HG02610 (cell line): ENCODE measurements at regions not wholly inside any gene's neighbourhood (a gene's known extent, or its start where the extent isn't known, plus 50 kb on each side); places are given as distances from the start of the nearest gene placed in this dataset.
"Not testable (repeated sequence)": the region's sequence is repeated elsewhere in the genome, so short reads cannot be mapped to it uniquely, and the experiment has no call there.

Experiments
- ATAC-seq: cut with Tn5 transposase; IDR thresholded peaks from one replicate; pipeline ENCODE4 v1.9.1; 2021; ENCODE audit warnings: mild to moderate bottlenecking, moderate library complexity; ENCODE audit not compliant: unreplicated experiment

DNA sequence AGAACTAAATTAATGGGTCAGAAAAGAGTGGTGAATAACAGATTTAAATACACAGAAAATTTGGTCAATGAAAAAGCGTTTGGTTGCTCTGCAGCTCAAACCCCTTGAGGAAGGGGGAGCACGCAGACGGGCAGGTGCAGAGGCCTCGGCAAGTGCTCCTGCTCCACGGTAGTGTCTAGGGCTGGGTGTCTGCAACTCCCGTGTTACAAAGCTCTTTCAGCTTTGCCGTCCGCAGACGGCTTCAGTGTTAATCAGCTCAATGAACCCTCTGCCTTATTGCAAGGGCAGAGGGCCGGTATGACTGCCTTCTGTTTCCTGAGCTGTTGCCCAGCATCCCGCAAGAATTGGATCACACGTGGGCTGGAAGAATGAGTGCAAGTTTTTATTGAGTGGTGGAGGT lies 125.7 kb upstream of the TRHDE start:
- no peak for ATAC-seq

DNA sequence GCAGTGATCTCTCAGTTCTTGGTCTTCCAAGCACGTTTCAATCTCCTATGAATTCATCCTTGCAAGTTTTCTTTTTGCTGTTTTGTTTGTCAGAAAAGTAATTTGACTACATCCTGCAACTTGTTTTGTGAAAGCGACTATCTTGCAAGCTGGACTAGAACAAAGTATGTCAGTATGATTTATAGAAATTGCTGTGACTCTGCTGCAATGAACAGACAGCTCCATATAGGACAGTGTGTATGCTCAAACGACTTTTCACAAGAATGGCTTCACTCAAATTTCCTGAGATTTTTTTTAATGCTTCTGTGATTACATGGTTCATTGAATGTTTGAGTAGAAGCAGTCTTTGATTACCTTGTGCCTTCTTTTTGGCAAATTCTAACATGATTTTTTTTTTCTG lies 123.5 kb upstream of the TRHDE start:
- ATAC-seq = no peak

DNA sequence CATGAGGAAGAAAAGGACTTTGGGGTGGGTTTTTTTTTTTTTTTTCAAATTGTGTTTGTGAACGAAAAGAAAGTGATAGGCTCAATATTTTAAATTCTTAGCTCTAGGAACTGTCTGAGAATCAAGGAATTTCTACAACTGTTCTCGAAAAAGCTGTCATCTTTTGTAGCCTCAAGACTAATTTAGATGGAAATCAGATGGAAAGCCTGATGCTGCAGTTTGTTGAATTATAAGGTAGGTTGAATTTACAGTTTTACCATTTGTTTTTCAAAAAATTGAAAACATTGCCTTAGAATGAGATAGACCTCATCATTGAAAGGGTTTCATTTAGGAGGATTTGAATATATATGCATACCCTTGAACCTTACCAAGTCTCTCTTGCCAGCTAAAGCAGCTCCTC lies 109.3 kb upstream of the TRHDE start:
- ATAC-seq = no peak

DNA sequence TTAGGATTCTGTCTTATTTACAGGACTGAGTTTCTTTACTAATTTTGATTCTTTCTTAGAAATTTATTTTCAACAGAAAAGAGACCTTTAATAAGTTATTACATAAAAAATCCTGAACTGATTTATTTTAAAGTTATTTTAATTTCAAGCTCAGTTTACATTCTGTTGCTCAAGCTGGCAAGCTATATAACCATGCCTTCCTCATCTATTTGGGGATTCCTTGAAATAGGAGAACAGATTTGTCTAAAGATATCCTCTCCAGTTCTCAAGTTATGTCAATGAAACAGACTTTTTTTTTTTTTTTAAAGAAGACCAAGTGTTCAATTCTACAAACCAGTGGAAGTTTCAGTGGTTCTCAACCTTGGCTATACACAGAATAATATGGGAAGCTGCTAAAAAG lies 103.3 kb upstream of the TRHDE start:
- no peak for ATAC-seq

DNA sequence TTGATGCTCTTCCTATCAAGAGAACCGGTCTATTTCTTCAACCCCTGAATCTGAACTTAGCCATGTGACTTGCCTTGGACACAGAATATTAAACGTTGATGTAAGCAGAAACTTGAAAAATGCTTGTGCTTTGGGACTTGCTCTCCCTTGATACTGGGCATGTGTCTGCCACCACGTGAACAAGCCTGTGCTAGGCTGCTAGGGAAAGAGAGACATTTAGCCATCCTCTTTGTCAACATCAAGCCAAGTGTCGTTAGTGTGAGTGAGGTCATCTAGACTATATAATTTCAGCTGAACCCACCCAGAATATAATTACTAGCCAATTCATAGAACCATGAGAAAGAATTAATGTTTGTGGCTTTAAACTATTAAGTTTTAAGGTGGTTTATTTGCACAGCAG lies 98.2 kb upstream of the TRHDE start:
- no peak for ATAC-seq

DNA sequence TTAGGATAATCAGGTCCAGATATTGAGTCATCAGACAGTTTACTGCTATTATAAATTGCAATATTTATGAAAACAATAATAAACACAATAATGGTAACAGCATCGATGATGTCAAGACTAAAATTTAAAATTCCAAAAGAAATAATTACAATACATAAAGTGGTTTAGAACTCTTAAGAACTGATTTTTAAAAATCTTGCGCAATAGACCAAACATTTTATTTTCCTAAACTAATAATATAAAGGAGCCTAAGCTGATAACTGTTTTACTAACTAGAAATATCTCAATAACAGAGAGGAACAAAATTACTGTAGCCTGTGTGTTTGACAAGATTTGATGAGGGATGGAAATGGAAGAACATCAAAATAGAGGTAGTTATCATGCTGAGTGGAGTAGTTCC lies 93.9 kb upstream of the TRHDE start:
- ATAC-seq = no peak

DNA sequence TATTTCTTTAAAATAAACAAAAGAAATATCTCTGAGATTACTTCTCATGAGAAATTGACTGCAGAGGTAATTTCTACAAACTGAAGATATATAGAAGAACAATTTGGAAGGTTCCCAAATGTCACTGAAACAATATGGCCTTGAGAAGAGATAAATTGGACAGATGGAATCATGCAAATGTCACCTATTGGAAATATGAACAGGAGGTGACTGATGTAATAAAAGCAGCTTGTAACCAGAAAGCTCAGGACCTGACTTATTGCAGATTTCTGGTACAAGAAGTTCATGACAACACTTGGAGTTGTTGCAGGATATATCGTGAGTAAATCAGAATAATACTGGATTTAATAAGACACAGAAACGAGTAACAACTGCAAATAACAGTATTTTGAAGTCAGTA lies 93.3 kb upstream of the TRHDE start:
- no peak for ATAC-seq

DNA sequence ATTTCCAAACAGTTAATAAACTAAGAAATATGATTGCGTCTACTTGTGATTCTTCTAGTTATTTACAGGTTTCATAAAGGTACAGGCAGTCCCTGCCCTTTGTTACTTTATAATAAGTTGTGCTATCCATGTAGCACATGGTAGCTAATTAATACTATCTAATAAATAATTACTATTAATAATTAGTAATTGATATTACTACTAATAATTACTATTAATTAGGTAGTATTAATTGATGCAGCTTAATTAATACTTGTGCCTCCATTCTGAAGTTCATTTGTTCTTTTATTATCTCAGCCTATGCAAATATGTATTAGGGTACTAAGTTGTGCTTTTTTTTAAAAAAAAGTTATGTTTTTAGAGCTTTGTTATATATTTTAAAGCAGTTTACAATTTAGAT lies 92.3 kb upstream of the TRHDE start:
- ATAC-seq = no peak

DNA sequence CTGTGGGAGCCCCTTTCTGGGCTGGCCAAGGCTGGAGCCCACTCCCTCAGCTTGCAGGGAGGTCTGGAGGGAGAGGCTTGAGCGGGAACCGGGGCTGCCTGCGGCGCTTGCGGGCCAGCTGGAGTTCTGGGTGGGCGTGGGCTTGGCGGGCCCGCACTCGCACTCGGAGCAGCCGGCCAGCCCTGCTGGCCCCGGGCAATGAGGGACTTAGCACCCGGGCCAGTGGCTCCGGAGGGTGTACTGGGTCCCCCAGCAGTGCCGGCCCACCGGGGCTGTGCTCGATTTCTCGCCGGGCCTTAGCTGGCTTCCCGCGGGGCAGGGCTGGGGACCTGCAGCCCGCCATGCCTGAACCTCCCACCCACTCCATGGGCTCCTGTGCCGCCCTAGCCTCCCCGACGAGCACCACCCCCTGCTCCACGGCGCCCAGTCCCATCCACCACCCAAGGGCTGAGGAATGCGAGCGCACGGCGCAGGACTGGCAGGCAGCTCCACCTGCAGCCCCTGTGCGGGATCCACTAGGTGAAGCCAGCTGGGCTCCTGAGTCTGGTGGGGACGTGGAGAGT lies 87.1 kb upstream of the TRHDE start:
- not testable (repeated sequence) for ATAC-seq

DNA sequence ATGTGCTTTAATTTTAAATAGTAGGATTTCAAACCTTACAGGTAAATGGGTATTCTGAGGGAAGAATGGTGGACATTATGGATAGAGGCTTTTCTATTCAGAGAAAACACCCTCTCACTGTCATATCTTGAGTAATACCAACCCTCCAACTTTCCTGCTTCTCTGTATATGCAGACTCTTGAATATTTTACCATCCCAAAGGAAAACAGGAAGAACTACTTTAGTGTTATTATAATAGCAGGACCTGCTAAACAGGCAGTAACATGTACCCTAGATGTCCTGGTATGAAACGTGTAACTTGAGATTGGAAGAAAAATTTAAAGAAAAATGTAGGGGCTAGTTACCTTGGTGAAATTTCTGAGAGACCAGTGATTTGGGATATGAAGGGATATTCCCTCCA lies 82.9 kb upstream of the TRHDE start:
- no peak for ATAC-seq

DNA sequence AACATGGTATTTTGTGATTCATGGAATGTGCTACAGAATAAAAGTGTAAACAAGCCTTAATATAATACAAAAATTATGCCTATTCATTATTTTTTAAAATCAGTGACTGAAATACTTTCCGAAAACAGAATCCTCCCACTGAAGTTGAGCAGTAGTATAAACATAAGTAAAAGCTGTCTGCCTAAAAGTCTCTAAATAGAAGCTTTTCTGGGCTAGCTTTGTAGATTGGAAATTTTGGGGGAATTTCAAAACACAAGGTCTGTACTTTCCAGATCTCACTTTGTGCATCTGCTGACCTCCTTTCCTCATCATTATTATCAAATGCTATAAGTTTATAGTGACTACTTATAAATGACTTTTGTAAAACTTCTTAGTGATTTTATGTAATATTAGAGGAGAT lies 80.4 kb upstream of the TRHDE start:
- peak; percentile 80 for ATAC-seq

DNA sequence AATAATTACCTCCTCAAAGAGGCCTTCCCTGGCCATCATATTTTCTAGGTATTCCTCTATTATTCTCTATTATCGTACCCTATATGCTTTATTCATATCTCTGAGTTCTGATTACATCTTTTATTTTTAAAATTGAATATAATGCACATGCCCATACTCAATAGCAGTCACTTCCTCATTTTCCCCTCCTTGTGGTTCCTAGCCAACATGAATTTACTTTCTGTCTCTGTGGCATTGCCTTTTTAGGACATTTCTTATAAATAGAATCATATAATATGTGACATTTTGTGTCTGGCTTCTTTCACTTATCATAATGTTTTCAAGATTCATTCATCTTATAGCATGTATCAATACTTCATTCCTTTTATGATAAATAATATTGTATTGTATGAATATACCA lies 74.4 kb upstream of the TRHDE start:
- no peak for ATAC-seq

DNA sequence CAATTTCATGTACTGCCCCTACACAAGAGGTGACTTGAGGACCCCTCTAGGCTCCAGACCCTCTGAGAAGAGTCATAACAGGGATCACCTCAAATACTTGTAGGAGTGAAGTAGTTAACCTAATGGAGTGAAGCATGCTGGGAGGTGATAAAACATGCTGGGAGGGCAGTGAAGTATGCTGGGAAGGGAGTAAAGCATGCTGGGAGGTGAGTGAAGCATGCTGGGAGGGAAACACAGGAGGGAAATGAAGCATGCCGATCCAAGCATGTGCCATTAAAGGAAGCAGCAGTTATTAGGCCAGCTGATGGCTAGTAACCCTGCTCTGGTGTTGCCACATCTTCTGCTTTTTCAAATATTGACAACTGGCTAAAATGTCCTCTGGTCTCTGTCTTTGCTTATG lies 70.7 kb upstream of the TRHDE start:
- no peak for ATAC-seq

DNA sequence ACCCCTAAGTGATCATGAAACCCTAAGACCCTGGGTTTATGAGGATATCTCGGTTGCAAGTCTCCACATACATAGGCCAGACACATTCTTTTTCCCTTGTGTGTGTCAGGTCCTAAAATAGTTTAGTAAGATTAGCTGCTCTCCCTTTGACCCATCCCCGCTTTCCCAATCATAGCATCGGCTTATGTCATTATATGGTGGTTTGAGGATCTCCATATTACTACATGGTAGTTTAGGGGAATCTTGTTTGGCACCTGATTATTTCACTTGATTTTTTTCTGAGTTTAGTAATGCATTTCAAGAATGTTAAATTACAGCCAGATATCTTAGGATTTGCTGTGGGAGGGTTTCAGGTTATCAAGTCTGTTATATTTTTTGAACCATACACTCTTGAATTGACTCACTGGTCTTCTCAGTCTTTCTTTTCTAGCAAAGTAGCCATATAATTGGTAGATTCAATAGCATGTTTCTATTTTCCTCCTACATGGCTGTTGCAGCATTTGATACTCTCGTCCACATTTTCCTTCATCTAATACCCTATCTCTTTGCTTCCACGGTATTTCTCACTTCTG lies 68.3 kb upstream of the TRHDE start:
- peak; percentile 51 for ATAC-seq

DNA sequence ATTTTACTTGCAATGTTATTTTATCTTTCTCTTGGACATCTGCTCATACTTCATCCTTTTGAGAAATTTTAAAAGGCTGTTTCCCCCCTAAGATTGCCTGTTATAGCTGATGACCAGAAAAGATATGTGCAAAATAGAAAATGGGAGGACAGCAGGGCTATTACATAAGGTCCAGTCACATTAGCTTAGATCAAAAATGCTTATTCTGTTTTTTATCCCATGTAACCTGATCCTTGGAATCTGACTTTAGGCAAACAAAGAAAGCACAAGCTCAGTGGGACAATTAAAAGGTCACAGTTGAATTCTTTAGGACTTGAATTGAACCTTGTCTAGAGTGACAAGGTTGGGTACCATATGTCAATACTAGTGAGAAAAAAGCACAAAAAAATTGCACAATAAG lies 65.1 kb upstream of the TRHDE start:
- no peak for ATAC-seq

DNA sequence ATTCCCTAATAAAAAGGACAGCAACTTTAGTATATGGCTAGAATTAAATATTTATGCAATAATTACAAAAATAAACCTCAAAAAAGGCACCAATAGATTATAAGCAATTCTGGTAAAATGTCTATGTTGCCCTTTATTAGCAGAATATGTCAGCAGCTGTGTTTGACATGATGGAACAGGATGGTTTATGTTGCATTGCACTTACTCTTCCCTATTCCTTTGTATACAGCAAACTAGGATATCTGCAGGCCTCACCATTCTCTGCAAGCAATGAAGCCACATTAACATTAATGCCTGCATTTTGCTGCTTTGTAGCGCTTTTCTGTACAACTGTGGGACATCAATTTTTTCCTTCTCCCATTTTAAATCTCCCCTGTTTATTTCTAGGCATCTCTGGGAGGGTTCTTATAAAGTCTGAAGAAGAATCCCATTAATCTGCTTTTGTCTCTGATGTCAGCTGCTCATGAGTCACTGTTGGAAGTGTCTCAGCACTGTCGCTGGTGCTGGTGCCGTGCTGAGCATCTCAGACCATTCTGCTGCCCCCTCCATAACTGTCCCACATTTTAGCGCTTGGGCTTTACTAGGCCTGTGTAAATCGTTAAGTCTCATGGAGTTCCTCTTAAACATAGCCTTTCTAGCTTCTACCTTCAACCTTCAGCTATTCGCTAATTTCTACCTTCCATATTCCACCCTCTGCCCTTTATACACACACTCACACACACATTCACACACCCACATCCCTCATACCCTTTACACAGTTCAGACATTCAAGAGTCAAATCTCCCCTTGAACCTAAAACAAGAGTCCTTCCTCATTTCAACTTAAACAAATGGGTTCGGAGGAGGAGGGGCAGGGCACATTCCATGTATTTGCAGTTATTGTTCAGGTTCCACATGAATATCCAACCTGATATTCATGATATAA lies 64.4 kb upstream of the TRHDE start:
- no peak for ATAC-seq

DNA sequence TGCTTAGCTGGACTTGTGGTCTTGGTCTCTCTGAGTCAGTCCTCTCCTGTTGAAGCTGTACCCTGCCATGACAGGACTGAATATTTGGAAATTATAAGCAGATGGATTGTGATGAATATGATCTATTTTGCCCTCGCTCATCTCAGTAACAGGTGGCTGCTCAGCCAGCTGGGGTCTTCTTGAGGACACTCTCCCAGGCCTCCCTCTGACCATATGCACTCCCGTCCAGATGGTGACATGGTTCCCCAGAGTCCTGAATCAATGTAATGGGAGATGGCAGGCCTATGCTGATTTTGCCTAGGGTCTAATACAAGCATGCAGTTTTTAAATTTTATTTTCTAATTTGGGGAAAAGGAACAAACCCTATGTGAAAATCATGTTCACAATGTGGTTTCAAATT lies 63.1 kb upstream of the TRHDE start:
- ATAC-seq = no peak

DNA sequence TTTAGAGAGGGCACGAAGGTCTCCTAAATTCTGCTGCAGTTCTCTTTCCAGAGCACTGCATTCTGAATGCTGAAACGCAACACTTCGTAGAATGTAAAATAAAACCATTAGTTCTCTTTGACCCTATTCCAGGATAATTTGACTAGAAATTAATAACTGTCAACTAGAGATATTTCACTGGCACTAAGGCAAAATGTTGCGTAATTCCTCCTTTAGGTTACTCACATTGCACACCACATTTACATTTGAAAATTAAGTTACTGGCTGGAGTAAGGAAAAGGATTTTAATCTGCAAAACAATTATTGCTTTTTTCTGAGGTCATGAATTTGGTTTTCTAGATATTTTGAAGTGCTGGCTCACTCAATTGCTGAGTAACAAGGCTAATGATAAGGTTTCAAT lies 58.0 kb upstream of the TRHDE start:
- ATAC-seq = no peak

DNA sequence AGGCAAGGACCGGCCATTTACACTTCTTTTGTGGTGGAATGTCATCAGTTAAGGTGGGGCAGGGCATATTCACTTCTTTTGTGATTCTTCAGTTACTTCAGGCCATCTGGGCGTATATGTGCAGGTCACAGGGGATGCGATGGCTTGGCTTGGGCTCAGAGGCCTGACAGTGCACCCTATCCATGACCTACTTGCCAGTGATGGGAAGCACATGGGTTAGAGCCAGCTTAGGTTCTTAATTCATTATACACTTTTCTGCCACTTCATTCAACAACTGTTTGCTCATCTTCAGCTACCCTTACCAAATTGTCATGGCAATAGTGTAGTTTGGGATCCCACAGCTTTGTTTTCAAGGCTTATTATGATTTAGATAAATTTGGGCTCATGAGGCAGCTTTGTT lies 56.9 kb upstream of the TRHDE start:
- not testable (repeated sequence) for ATAC-seq

DNA sequence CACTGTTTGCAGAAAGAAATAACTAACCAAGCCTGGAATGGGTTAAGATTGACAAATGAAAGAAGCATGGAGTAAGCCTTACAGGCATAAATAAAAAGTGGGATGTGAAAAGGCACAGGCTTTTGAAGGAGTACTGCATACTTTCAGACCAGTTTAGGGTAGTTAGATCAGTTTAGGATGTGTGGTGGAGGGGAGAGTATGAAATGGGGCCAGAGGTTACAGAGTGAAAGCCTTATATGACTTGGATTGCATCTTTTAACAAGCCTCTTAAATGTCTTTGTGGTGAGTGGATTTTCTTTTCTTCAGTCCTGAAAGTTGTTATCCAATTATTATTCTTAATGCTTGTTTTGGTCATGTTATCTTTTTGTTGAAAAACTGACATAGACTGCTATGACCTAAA lies 52.2 kb upstream of the TRHDE start:
- no peak for ATAC-seq
